ENCODE measurements at regions not wholly inside any gene's neighbourhood (a gene's known extent, or its start where the extent isn't known, plus 50 kb on each side); places are given as distances from the start of the nearest gene placed in this dataset.

GRCh38 chr5:135729321-135729786, 105.1 kb upstream of the SLC25A48 start:
- no peak overlapping the region for H3K27ac ChIP-seq (ENCODE audit: low read depth, low read length)

GRCh38 chr5:135724617-135725016, 109.8 kb upstream of the SLC25A48 start:
- Histone ChIP-seq H3K4me1 (ENCODE audit: control insufficient read depth in 3 of 3, insufficient read depth in 3 of 3, low read length in 3 of 3) (no peaks in the 10 kb centered on the region), H3K27me3 (ENCODE audit: control insufficient read depth in 3 of 3, insufficient read depth in 3 of 3, low read length in 3 of 3) (no peaks in the 10 kb centered on the region), H3K9ac (ENCODE audit: low read depth in 1 of 3, low read length in 3 of 3) (no peak overlapping the region), H3K27ac (ENCODE audit: low read depth, low read length) (no peak overlapping the region), H3K36me3 (ENCODE audit: control insufficient read depth in 3 of 3, insufficient read depth in 3 of 3, low read length in 3 of 3) (no peaks in the 10 kb centered on the region), H3K4me3 (ENCODE audit: low read length in 3 of 3) (no peak overlapping the region), H3K9me3 (ENCODE audit: control insufficient read depth in 3 of 3, low read length in 3 of 3) (no peaks in the 10 kb centered on the region)

More at GRCh38 chr5:135729321-135729786, 105.1 kb upstream of the SLC25A48 start:
- Histone ChIP-seq H3K9me3 (ENCODE audit: control insufficient read depth in 3 of 3, low read length in 3 of 3) (no peaks in the 10 kb centered on the region), H3K9ac (ENCODE audit: low read depth in 1 of 3, low read length in 3 of 3) (no peak overlapping the region), H3K4me3 (ENCODE audit: low read length in 3 of 3) (no peak overlapping the region), H3K4me1 (ENCODE audit: control insufficient read depth in 3 of 3, insufficient read depth in 3 of 3, low read length in 3 of 3) (no peaks in the 10 kb centered on the region), H3K36me3 (ENCODE audit: control insufficient read depth in 3 of 3, insufficient read depth in 3 of 3, low read length in 3 of 3) (no peaks in the 10 kb centered on the region), H3K27me3 (ENCODE audit: control insufficient read depth in 3 of 3, insufficient read depth in 3 of 3, low read length in 3 of 3) (no peaks in the 10 kb centered on the region)

- Histone ChIP-seq H3K9ac (ENCODE audit: low read depth in 1 of 3, low read length in 3 of 3) (no peak overlapping the region), H3K9me3 (ENCODE audit: control insufficient read depth in 3 of 3, low read length in 3 of 3) (no peaks in the 10 kb centered on the region), H3K27ac (ENCODE audit: low read depth, low read length) (no peak overlapping the region), H3K27me3 (ENCODE audit: control insufficient read depth in 3 of 3, insufficient read depth in 3 of 3, low read length in 3 of 3) (no peaks in the 10 kb centered on the region), H3K4me3 (ENCODE audit: low read length in 3 of 3) (no peak overlapping the region), H3K36me3 (ENCODE audit: control insufficient read depth in 3 of 3, insufficient read depth in 3 of 3, low read length in 3 of 3) (no peaks in the 10 kb centered on the region), H3K4me1 (ENCODE audit: control insufficient read depth in 3 of 3, insufficient read depth in 3 of 3, low read length in 3 of 3) (no peaks in the 10 kb centered on the region)
These were observed 111.0 kb upstream of the SLC25A48 start for GRCh38 chr5:135723491-135723890.

- H3K27ac ChIP-seq (ENCODE audit: low read depth, low read length): no peak overlapping the region
- H3K36me3 ChIP-seq (ENCODE audit: control insufficient read depth in 3 of 3, insufficient read depth in 3 of 3, low read length in 3 of 3): no peaks in the 10 kb centered on the region
- H3K27me3 ChIP-seq (ENCODE audit: control insufficient read depth in 3 of 3, insufficient read depth in 3 of 3, low read length in 3 of 3): no peaks in the 10 kb centered on the region
- H3K9ac ChIP-seq (ENCODE audit: low read depth in 1 of 3, low read length in 3 of 3): no peak overlapping the region
- no peaks in the 10 kb centered on the region for H3K4me1 ChIP-seq (ENCODE audit: control insufficient read depth in 3 of 3, insufficient read depth in 3 of 3, low read length in 3 of 3)
- no peaks in the 10 kb centered on the region for H3K9me3 ChIP-seq (ENCODE audit: control insufficient read depth in 3 of 3, low read length in 3 of 3)
- no peak overlapping the region for H3K4me3 ChIP-seq (ENCODE audit: low read length in 3 of 3)
These were observed 112.8 kb upstream of the SLC25A48 start for GRCh38 chr5:135721548-135722090.

GRCh38 chr5:135720191-135720590, 114.3 kb upstream of the SLC25A48 start:
- H3K27ac ChIP-seq (ENCODE audit: low read depth, low read length): no peak overlapping the region
- no peaks in the 10 kb centered on the region for H3K4me1 ChIP-seq (ENCODE audit: control insufficient read depth in 3 of 3, insufficient read depth in 3 of 3, low read length in 3 of 3)
- H3K27me3 ChIP-seq (ENCODE audit: control insufficient read depth in 3 of 3, insufficient read depth in 3 of 3, low read length in 3 of 3): peaks cover 0 to 1% (median 0%) of the 10 kb centered on the region in 3 donors
- H3K9me3 ChIP-seq (ENCODE audit: control insufficient read depth in 3 of 3, low read length in 3 of 3): no peaks in the 10 kb centered on the region
- no peak overlapping the region for H3K9ac ChIP-seq (ENCODE audit: low read depth in 1 of 3, low read length in 3 of 3)
- H3K4me3 ChIP-seq (ENCODE audit: low read length in 3 of 3): no peak overlapping the region
- H3K36me3 ChIP-seq (ENCODE audit: control insufficient read depth in 3 of 3, insufficient read depth in 3 of 3, low read length in 3 of 3): no peaks in the 10 kb centered on the region

GRCh38 chr5:135719428-135720063, 114.9 kb upstream of the SLC25A48 start:
- H3K9ac ChIP-seq (ENCODE audit: low read depth in 1 of 3, low read length in 3 of 3): no peak overlapping the region
- H3K27ac ChIP-seq (ENCODE audit: low read depth, low read length): no peak overlapping the region
- no peaks in the 10 kb centered on the region for H3K9me3 ChIP-seq (ENCODE audit: control insufficient read depth in 3 of 3, low read length in 3 of 3)
- no peaks in the 10 kb centered on the region for H3K36me3 ChIP-seq (ENCODE audit: control insufficient read depth in 3 of 3, insufficient read depth in 3 of 3, low read length in 3 of 3)
- H3K4me1 ChIP-seq (ENCODE audit: control insufficient read depth in 3 of 3, insufficient read depth in 3 of 3, low read length in 3 of 3): no peaks in the 10 kb centered on the region
- no peak overlapping the region for H3K4me3 ChIP-seq (ENCODE audit: low read length in 3 of 3)
- H3K27me3 ChIP-seq (ENCODE audit: control insufficient read depth in 3 of 3, insufficient read depth in 3 of 3, low read length in 3 of 3): peaks cover 0 to 2% (median 0%) of the 10 kb centered on the region in 3 donors

GRCh38 chr5:135718651-135719050, 115.8 kb upstream of the SLC25A48 start:
- Histone ChIP-seq H3K27me3 (ENCODE audit: control insufficient read depth in 3 of 3, insufficient read depth in 3 of 3, low read length in 3 of 3) (peaks cover 0 to 4% (median 2%) of the 10 kb centered on the region in 3 donors), H3K9me3 (ENCODE audit: control insufficient read depth in 3 of 3, low read length in 3 of 3) (no peaks in the 10 kb centered on the region)

GRCh38 chr5:135718151-135718550, 116.3 kb upstream of the SLC25A48 start:
- no peaks in the 10 kb centered on the region for H3K9me3 ChIP-seq (ENCODE audit: control insufficient read depth in 3 of 3, low read length in 3 of 3)
- H3K27ac ChIP-seq (ENCODE audit: low read depth, low read length): no peak overlapping the region
- no peaks in the 10 kb centered on the region for H3K4me1 ChIP-seq (ENCODE audit: control insufficient read depth in 3 of 3, insufficient read depth in 3 of 3, low read length in 3 of 3)
- no peaks in the 10 kb centered on the region for H3K36me3 ChIP-seq (ENCODE audit: control insufficient read depth in 3 of 3, insufficient read depth in 3 of 3, low read length in 3 of 3)
- no peak overlapping the region for H3K9ac ChIP-seq (ENCODE audit: low read depth in 1 of 3, low read length in 3 of 3)
- peaks cover 0 to 5% (median 4%) of the 10 kb centered on the region in 3 donors for H3K27me3 ChIP-seq (ENCODE audit: control insufficient read depth in 3 of 3, insufficient read depth in 3 of 3, low read length in 3 of 3)
- H3K4me3 ChIP-seq (ENCODE audit: low read length in 3 of 3): no peak overlapping the region

More at GRCh38 chr5:135718651-135719050, 115.8 kb upstream of the SLC25A48 start:
- Histone ChIP-seq H3K27ac (ENCODE audit: low read depth, low read length) (no peak overlapping the region), H3K4me3 (ENCODE audit: low read length in 3 of 3) (no peak overlapping the region), H3K4me1 (ENCODE audit: control insufficient read depth in 3 of 3, insufficient read depth in 3 of 3, low read length in 3 of 3) (no peaks in the 10 kb centered on the region), H3K9ac (ENCODE audit: low read depth in 1 of 3, low read length in 3 of 3) (no peak overlapping the region), H3K36me3 (ENCODE audit: control insufficient read depth in 3 of 3, insufficient read depth in 3 of 3, low read length in 3 of 3) (no peaks in the 10 kb centered on the region)

- peaks cover 0 to 5% (median 0%) of the 10 kb centered on the region in 3 donors for H3K4me1 ChIP-seq (ENCODE audit: control insufficient read depth in 3 of 3, insufficient read depth in 3 of 3, low read length in 3 of 3)
- H3K9me3 ChIP-seq (ENCODE audit: control insufficient read depth in 3 of 3, low read length in 3 of 3): no peaks in the 10 kb centered on the region
- H3K27ac ChIP-seq (ENCODE audit: low read depth, low read length): no peak overlapping the region
- H3K9ac ChIP-seq (ENCODE audit: low read depth in 1 of 3, low read length in 3 of 3): no peak overlapping the region
- H3K27me3 ChIP-seq (ENCODE audit: control insufficient read depth in 3 of 3, insufficient read depth in 3 of 3, low read length in 3 of 3): peaks cover 0 to 7% (median 7%) of the 10 kb centered on the region in 3 donors
- no peak overlapping the region for H3K4me3 ChIP-seq (ENCODE audit: low read length in 3 of 3)
- H3K36me3 ChIP-seq (ENCODE audit: control insufficient read depth in 3 of 3, insufficient read depth in 3 of 3, low read length in 3 of 3): no peaks in the 10 kb centered on the region
These were observed 119.0 kb upstream of the SLC25A48 start for GRCh38 chr5:135715267-135716055.

Measured in skeletal muscle tissue (tissue), 3 donors.